ENCODE measurements at regions not wholly inside any gene's neighbourhood (a gene's known extent, or its start where the extent isn't known, plus 50 kb on each side); places are given as distances from the start of the nearest gene placed in this dataset.
A peak's percentile ranks its signal among the peaks of the same experiment; 100 is the strongest.
"Not testable (repeated sequence)": the region's sequence is repeated elsewhere in the genome, so short reads cannot be mapped to it uniquely, and the experiment has no call there.

GRCh38 chr2:195443926-195444325, 213.1 kb upstream of the SLC39A10 start:
- Histone ChIP-seq H4K20me1 (no peaks in the 10 kb centered on the region), H3K4me2 (no peak overlapping the region), H3K9me3 (replicated peaks in 1 of 11) (peaks cover 26 to 46% (median 35%) of the 10 kb centered on the region in 11 experiments), H3K27me3 (no peaks in the 10 kb centered on the region), H3K9ac (no peak overlapping the region), H3K4me3 (no peak overlapping the region), H3K27ac (no peak overlapping the region), H3K36me3 (no peaks in the 10 kb centered on the region), H3K4me1 (no peaks in the 10 kb centered on the region)
- TF ChIP-seq Cebpa-rat (IDR thresholded peaks at IDR 0.05): no peak

- H3K27ac ChIP-seq: no peak overlapping the region
- H3K27me3 ChIP-seq: no peaks in the 10 kb centered on the region
- H3K4me1 ChIP-seq: no peaks in the 10 kb centered on the region
- H3K9ac ChIP-seq: no peak overlapping the region
- no peaks in the 10 kb centered on the region for H3K36me3 ChIP-seq
- H3K9me3 ChIP-seq (replicated peaks in 1 of 11): peaks cover 29 to 50% (median 36%) of the 10 kb centered on the region in 11 experiments
- H4K20me1 ChIP-seq: no peaks in the 10 kb centered on the region
- no peak for TF ChIP-seq Cebpa-rat (IDR thresholded peaks at IDR 0.05)
- H3K4me2 ChIP-seq: no peak overlapping the region
- no peak overlapping the region for H3K4me3 ChIP-seq
Measured at GRCh38 chr2:195442458-195443175, 214.4 kb upstream of the SLC39A10 start.

DNA sequence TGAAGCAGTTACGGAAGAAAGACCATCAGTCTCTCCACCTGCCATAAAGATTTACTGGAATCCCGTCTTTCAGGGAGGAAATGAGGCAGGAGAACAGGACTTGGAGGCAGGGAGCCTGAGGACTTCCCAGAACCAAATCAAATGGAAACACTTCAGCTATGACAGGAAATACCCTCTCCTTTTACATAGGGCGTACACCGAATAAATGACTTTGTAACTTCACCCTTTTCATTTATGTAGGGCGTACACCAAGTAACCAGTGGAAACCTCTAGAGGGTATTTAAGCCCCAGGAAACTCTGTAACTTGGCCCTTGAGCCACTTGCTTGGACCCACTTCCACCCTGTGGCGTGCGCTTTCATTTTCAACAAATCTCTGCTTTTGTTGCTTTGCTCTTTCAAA, 218.3 kb upstream of the SLC39A10 start:
- no peak for TF ChIP-seq Cebpa-rat (IDR thresholded peaks at IDR 0.05)
- H3K4me1 ChIP-seq: no peaks in the 10 kb centered on the region
- no peak overlapping the region for H3K4me3 ChIP-seq
- no peaks in the 10 kb centered on the region for H3K27me3 ChIP-seq
- no peaks in the 10 kb centered on the region for H4K20me1 ChIP-seq
- no peak overlapping the region for H3K9ac ChIP-seq
- H3K27ac ChIP-seq: no peak overlapping the region
- peaks cover 30 to 57% (median 38%) of the 10 kb centered on the region in 11 experiments for H3K9me3 ChIP-seq (replicated peaks in 1 of 11)
- no peak overlapping the region for H3K4me2 ChIP-seq
- no peaks in the 10 kb centered on the region for H3K36me3 ChIP-seq

DNA sequence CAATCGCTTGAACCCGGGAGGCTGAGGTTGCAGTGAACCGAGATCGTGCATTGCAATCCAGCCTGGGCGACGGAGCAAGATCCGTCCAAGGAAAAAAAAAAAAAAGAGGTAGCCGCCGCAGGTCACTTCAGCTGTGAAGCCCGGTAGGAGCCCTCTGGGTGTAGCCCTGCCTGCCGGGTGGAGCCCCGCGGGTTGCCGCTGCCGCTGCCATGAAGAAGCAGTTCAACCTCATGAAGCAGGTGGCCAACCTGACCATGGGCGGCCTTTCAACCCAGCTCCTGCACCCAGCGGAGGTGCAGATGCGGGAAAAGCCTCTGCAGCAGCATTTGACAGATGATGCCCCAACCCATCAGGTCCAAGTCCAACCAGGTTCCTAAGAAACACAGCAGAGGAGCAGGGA, 219.5 kb upstream of the SLC39A10 start:
- TF ChIP-seq Cebpa-rat (IDR thresholded peaks at IDR 0.05): no peak
- H3K27ac ChIP-seq: no peak overlapping the region
- no peak overlapping the region for H3K9ac ChIP-seq

GRCh38 chr2:195434346-195434745, 222.7 kb upstream of the SLC39A10 start:
- no peak overlapping the region for H3K9ac ChIP-seq
- H3K4me3 ChIP-seq: no peak overlapping the region
- H3K9me3 ChIP-seq (replicated peaks in 1 of 11): peaks cover 0 to 19% (median 6%) of the 10 kb centered on the region in 11 experiments; a peak in 7 of 22 replicates
- no peaks in the 10 kb centered on the region for H3K4me1 ChIP-seq
- no peaks in the 10 kb centered on the region for H3K27me3 ChIP-seq
- H3K27ac ChIP-seq: no peak overlapping the region
- no peaks in the 10 kb centered on the region for H4K20me1 ChIP-seq
- no peak for TF ChIP-seq Cebpa-rat (IDR thresholded peaks at IDR 0.05)
- H3K4me2 ChIP-seq: no peak overlapping the region
- no peaks in the 10 kb centered on the region for H3K36me3 ChIP-seq

More for the DNA sequence above, 219.5 kb upstream of the SLC39A10 start:
- Histone ChIP-seq H4K20me1 (no peaks in the 10 kb centered on the region), H3K4me1 (no peaks in the 10 kb centered on the region), H3K36me3 (no peaks in the 10 kb centered on the region), H3K4me3 (no peak overlapping the region), H3K9me3 (replicated peaks in 1 of 11) (peaks cover 26 to 50% (median 34%) of the 10 kb centered on the region in 11 experiments), H3K4me2 (no peak overlapping the region), H3K27me3 (no peaks in the 10 kb centered on the region)

DNA sequence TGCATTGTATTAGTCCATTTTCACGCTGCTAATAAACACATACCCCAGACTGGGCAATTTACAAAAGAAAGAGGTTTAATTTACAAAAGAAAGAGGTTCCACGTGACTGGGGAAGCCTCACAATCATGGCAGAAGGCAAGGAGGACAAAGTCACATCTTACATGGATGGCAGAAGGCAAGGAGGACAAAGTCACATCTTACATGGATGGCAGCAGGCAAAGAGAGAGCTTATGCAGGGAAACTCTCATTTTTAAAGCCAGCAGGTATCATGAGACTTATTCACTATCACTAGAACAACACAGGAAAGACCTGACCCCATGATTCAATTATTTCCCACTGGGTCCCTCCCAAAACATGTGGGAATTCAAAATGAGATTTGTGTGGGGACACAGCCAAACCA, 223.3 kb upstream of the SLC39A10 start:
- not testable (repeated sequence) for H3K27ac ChIP-seq, H3K36me3 ChIP-seq, H3K4me1 ChIP-seq, H4K20me1 ChIP-seq, H3K4me3 ChIP-seq, H3K27me3 ChIP-seq, H3K4me2 ChIP-seq, H3K9ac ChIP-seq
- H3K9me3 ChIP-seq (replicated peaks in 1 of 11): peaks cover 0 to 15% (median 6%) of the 10 kb centered on the region in 11 experiments; a peak in 7 of 22 replicates

DNA sequence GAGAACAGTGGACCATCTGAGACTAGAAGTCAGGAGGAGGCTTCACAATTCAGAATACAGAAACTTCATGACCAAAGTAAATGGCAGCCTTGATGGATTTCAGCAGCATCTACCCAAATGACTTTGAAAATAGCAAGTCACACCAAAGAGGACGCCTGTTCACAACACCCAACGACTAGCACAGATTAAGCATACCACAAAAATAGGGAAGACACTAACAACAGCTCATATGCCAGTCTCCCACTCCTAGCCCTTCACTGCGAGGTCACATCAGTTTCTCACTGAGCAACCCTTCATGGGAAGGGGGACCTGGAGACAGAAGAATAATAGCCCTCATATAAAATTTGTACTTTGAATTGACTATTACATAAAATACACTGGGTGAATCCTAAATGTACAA, 228.4 kb upstream of the SLC39A10 start:
- Histone ChIP-seq H3K4me2 (no peak overlapping the region), H3K4me1 (no peaks in the 10 kb centered on the region), H3K36me3 (no peaks in the 10 kb centered on the region), H3K9me3 (replicated peaks in 1 of 11) (peaks cover 0 to 3% (median under 1%) of the 10 kb centered on the region in 11 experiments; a peak in 3 of 22 replicates), H4K20me1 (no peaks in the 10 kb centered on the region), H3K9ac (no peak overlapping the region), H3K27ac (no peak overlapping the region), H3K27me3 (no peaks in the 10 kb centered on the region), H3K4me3 (no peak overlapping the region)
- TF ChIP-seq Cebpa-rat (IDR thresholded peaks at IDR 0.05): no peak

- no peaks in the 10 kb centered on the region for H3K9me3 ChIP-seq (replicated peaks in 1 of 11)
- no peak overlapping the region for H3K4me3 ChIP-seq
- no peaks in the 10 kb centered on the region for H4K20me1 ChIP-seq
- no peak overlapping the region for H3K9ac ChIP-seq
- no peak for TF ChIP-seq Cebpa-rat (IDR thresholded peaks at IDR 0.05)
- no peaks in the 10 kb centered on the region for H3K27me3 ChIP-seq
- no peaks in the 10 kb centered on the region for H3K36me3 ChIP-seq
- H3K4me2 ChIP-seq: no peak overlapping the region
- no peaks in the 10 kb centered on the region for H3K4me1 ChIP-seq
- no peak overlapping the region for H3K27ac ChIP-seq
Measured at GRCh38 chr2:195425328-195425727, 231.7 kb upstream of the SLC39A10 start.

DNA sequence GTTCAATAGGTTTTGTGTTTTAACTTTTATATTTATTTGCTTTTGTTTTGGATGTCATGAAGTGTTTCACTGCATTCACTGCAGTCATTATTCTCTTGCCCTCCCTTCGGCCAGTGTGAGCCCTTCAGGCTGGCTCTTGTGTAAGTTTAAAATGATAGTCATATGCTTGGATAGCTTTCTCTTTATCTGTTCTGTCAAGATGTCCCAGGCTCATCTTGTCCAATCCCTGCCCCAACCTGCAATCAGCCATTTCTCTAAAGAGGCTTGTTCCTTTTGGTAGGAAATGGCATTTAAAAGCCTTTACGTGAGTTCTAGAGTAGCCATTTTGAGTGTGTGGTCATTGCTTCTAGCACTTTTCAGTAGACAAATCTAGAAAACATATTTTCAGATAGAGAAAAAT, 238.0 kb upstream of the SLC39A10 start:
- TF ChIP-seq Cebpa-rat (IDR thresholded peaks at IDR 0.05): no peak
- Histone ChIP-seq H3K9me3 (replicated peaks in 1 of 11) (no peaks in the 10 kb centered on the region; a peak in 1 of 22 replicates), H3K36me3 (no peaks in the 10 kb centered on the region), H3K9ac (no peak overlapping the region), H3K27me3 (no peaks in the 10 kb centered on the region), H3K27ac (no peak overlapping the region), H4K20me1 (no peaks in the 10 kb centered on the region), H3K4me3 (no peak overlapping the region), H3K4me1 (peaks cover 0 to 11% (median 9%) of the 10 kb centered on the region in 10 experiments; a peak in 14 of 20 replicates), H3K4me2 (no peak overlapping the region)

- H4K20me1 ChIP-seq: no peaks in the 10 kb centered on the region
- H3K9me3 ChIP-seq (replicated peaks in 1 of 11): no peaks in the 10 kb centered on the region; a peak in 2 of 22 replicates
- no peak overlapping the region for H3K4me3 ChIP-seq
- no peaks in the 10 kb centered on the region for H3K36me3 ChIP-seq
- no peaks in the 10 kb centered on the region for H3K27me3 ChIP-seq
- peak overlapping the region in 8 of 11 experiments; percentile 33 to 70 (median 52); a peak in 14 of 22 replicates for H3K4me2 ChIP-seq
- no peak overlapping the region for H3K9ac ChIP-seq
- H3K27ac ChIP-seq: peak overlapping the region in 4 of 11 experiments; percentile 55 to 63 (median 60); a peak in 8 of 22 replicates
- no peak for TF ChIP-seq Cebpa-rat (IDR thresholded peaks at IDR 0.05)
- peaks cover 0 to 20% (median 18%) of the 10 kb centered on the region in 10 experiments; a peak in 14 of 20 replicates for H3K4me1 ChIP-seq
Measured at GRCh38 chr2:195414537-195415100, 242.4 kb upstream of the SLC39A10 start.
